ENCODE measurements at regions not wholly inside any gene's neighbourhood (a gene's known extent, or its start where the extent isn't known, plus 50 kb on each side); places are given as distances from the start of the nearest gene placed in this dataset.

- TF ChIP-seq POLR2A (IDR thresholded peaks at IDR 0.05; ENCODE audit: low read depth, low read length): no peak
- no peak for TF ChIP-seq POLR2AphosphoS5 (IDR thresholded peaks at IDR 0.05; ENCODE audit: low read depth, low read length)
- no peak for TF ChIP-seq SPI1 (IDR thresholded peaks at IDR 0.05; ENCODE audit: low read depth, low read length)
- TF ChIP-seq TAF1 (IDR thresholded peaks at IDR 0.05; ENCODE audit: low read depth, low read length): no peak
- no peak for TF ChIP-seq PAX5 (IDR thresholded peaks at IDR 0.05; ENCODE audit: insufficient read depth, low read length, severe bottlenecking)
- no peak for TF ChIP-seq POU2F2 (IDR thresholded peaks at IDR 0.05; ENCODE audit: low read depth, low read length)
Observed at GRCh38 chr22:34334893-34335292, 414.6 kb upstream of the LARGE1 start.
